HG03108 (cell line): ENCODE measurements at regions not wholly inside any gene's neighbourhood (a gene's known extent, or its start where the extent isn't known, plus 50 kb on each side); places are given as distances from the start of the nearest gene placed in this dataset.
"Not testable (repeated sequence)": the region's sequence is repeated elsewhere in the genome, so short reads cannot be mapped to it uniquely, and the experiment has no call there.

Source experiments
- ATAC-seq: cut with Tn5 transposase; IDR thresholded peaks from one replicate; pipeline ENCODE4 v1.9.1; 2021; ENCODE audit warnings: moderate library complexity; ENCODE audit not compliant: unreplicated experiment

GRCh38 chrX:109782994-109783700, 50.1 kb upstream of the ACSL4 start:
- ATAC-seq, result peak; percentile 85

GRCh38 chrX:109783701-109784079, 50.6 kb upstream of the ACSL4 start:
- no peak for ATAC-seq

- ATAC-seq, result no peak
These were observed 52.0 kb upstream of the ACSL4 start for GRCh38 chrX:109785053-109785452.

- not testable (repeated sequence) for ATAC-seq
These were observed 57.5 kb upstream of the ACSL4 start for GRCh38 chrX:109790511-109790910.

- ATAC-seq, result no peak
These were observed 60.1 kb upstream of the ACSL4 start for GRCh38 chrX:109793191-109793590.

- ATAC-seq, result no peak
These were observed 62.6 kb upstream of the ACSL4 start for GRCh38 chrX:109795682-109796081.

GRCh38 chrX:109797311-109797975, 64.4 kb upstream of the ACSL4 start:
- ATAC-seq, result no peak

- ATAC-seq, result no peak
These were observed 79.2 kb upstream of the ACSL4 start for GRCh38 chrX:109812236-109812635.

GRCh38 chrX:109813236-109813635, 80.2 kb upstream of the ACSL4 start:
- ATAC-seq, result no peak

GRCh38 chrX:109818976-109819375, 85.9 kb upstream of the ACSL4 start:
- no peak for ATAC-seq

GRCh38 chrX:109822861-109823260, 89.8 kb upstream of the ACSL4 start:
- no peak for ATAC-seq

- ATAC-seq, result no peak
These were observed 94.1 kb upstream of the ACSL4 start for GRCh38 chrX:109826954-109827708.

- no peak for ATAC-seq
These were observed 94.7 kb upstream of the ACSL4 start for GRCh38 chrX:109827772-109828171.

- no peak for ATAC-seq
These were observed 97.2 kb upstream of the ACSL4 start for GRCh38 chrX:109830157-109830703.

GRCh38 chrX:109830704-109831206, 97.7 kb upstream of the ACSL4 start:
- ATAC-seq, result peak; percentile 84

GRCh38 chrX:109831326-109831985, 98.4 kb upstream of the ACSL4 start:
- no peak for ATAC-seq

GRCh38 chrX:109839694-109840567, 106.9 kb upstream of the ACSL4 start:
- ATAC-seq, result no peak

GRCh38 chrX:109840585-109840984, 107.5 kb upstream of the ACSL4 start:
- ATAC-seq, result no peak

- no peak for ATAC-seq
These were observed 108.2 kb upstream of the ACSL4 start for GRCh38 chrX:109841257-109841656.
